ENCODE measurements at regions not wholly inside any gene's neighbourhood (a gene's known extent, or its start where the extent isn't known, plus 50 kb on each side); places are given as distances from the start of the nearest gene placed in this dataset.

- TF ChIP-seq CTCF (IDR thresholded peaks at IDR 0.05; ENCODE audit: insufficient read depth, low read depth, low read length, missing control alignments) = no peak
- H3K4me3 ChIP-seq (ENCODE audit: low read depth, low read length) = no peak overlapping the region
- DNase-seq (ENCODE audit: low read depth) = no peak
Measured at GRCh38 chr4:136571315-136571714, 961.0 kb downstream of the PCDH18 start.

- no peak for TF ChIP-seq CTCF (IDR thresholded peaks at IDR 0.05; ENCODE audit: insufficient read depth, low read depth, low read length, missing control alignments)
- H3K4me3 ChIP-seq (ENCODE audit: low read depth, low read length) = no peak overlapping the region
- DNase-seq (ENCODE audit: low read depth) = no peak
Measured at GRCh38 chr4:136562834-136563233, 969.5 kb downstream of the PCDH18 start.

GRCh38 chr4:136558940-136559494, 973.3 kb downstream of the PCDH18 start:
- H3K4me3 ChIP-seq (ENCODE audit: low read depth, low read length) = no peak overlapping the region
- TF ChIP-seq CTCF (IDR thresholded peaks at IDR 0.05; ENCODE audit: insufficient read depth, low read depth, low read length, missing control alignments) = no peak
- DNase-seq (ENCODE audit: low read depth) = no peak

GRCh38 chr4:136557396-136557795, 974.9 kb downstream of the PCDH18 start:
- DNase-seq (ENCODE audit: low read depth) = no peak
- no peak for TF ChIP-seq CTCF (IDR thresholded peaks at IDR 0.05; ENCODE audit: insufficient read depth, low read depth, low read length, missing control alignments)
- no peak overlapping the region for H3K4me3 ChIP-seq (ENCODE audit: low read depth, low read length)

GRCh38 chr4:136554033-136554432, 978.3 kb downstream of the PCDH18 start:
- no peak for DNase-seq (ENCODE audit: low read depth)
- H3K4me3 ChIP-seq (ENCODE audit: low read depth, low read length) = no peak overlapping the region
- TF ChIP-seq CTCF (IDR thresholded peaks at IDR 0.05; ENCODE audit: insufficient read depth, low read depth, low read length, missing control alignments) = no peak

GRCh38 chr4:136551753-136552152, 980.5 kb downstream of the PCDH18 start:
- TF ChIP-seq CTCF (IDR thresholded peaks at IDR 0.05; ENCODE audit: insufficient read depth, low read depth, low read length, missing control alignments) = no peak
- H3K4me3 ChIP-seq (ENCODE audit: low read depth, low read length) = no peak overlapping the region
- DNase-seq (ENCODE audit: low read depth) = no peak

GRCh38 chr4:136540747-136541146, 991.5 kb downstream of the PCDH18 start:
- H3K4me3 ChIP-seq (ENCODE audit: low read depth, low read length) = no peak overlapping the region
- DNase-seq (ENCODE audit: low read depth) = no peak
- no peak for TF ChIP-seq CTCF (IDR thresholded peaks at IDR 0.05; ENCODE audit: insufficient read depth, low read depth, low read length, missing control alignments)
